ENCODE measurements at regions not wholly inside any gene's neighbourhood (a gene's known extent, or its start where the extent isn't known, plus 50 kb on each side); places are given as distances from the start of the nearest gene placed in this dataset.

- Histone ChIP-seq H3K4me1 (ENCODE audit: control insufficient read depth, insufficient read depth, low read length) (no peaks in the 10 kb centered on the region), H3K9ac (ENCODE audit: control insufficient read depth, insufficient read depth, low read length) (no peak overlapping the region), H3K4me2 (ENCODE audit: control insufficient read depth, insufficient read depth) (no peak overlapping the region), H4K20me1 (ENCODE audit: control insufficient read depth, insufficient read depth) (no peaks in the 10 kb centered on the region), H3K27ac (ENCODE audit: control insufficient read depth, insufficient read depth) (no peak overlapping the region), H3K9me3 (replicated peaks; ENCODE audit: control insufficient read depth, insufficient read depth, low read length) (no peaks in the 10 kb centered on the region), H2AFZ (ENCODE audit: control insufficient read depth, low read depth, low read length) (no peak overlapping the region), H3K79me2 (ENCODE audit: control insufficient read depth, insufficient read depth, low read length) (no peaks in the 10 kb centered on the region), H3K27me3 (replicated peaks in 1 of 2; ENCODE audit: control insufficient read depth in 2 of 2, insufficient read depth in 2 of 2, low read length in 1 of 2) (no peaks in the 10 kb centered on the region), H3K36me3 (ENCODE audit: control insufficient read depth in 2 of 2, insufficient read depth in 2 of 2, low read length in 1 of 2) (no peaks in the 10 kb centered on the region), H3K4me3 (no peak overlapping the region)
- ChIA-PET SMC1A (ENCODE audit: uncharacterized antibody, unreplicated experiment) (interaction anchor here (1.4 kb wide), 1 partner anchor 69 kb away, joined by 3 read pairs; no protein-coding TSS in a partner anchor), POLR2A (no interaction called here), CTCF (interaction anchor here (0.6 to 1.9 kb wide), 2 partner anchors 23 to 259 kb away, joined by 4 to 5 read pairs; no protein-coding TSS in a partner anchor), RAD21 (ENCODE audit: unreplicated experiment) (no interaction called here)
- WGBS (ENCODE audit: insufficient coverage, insufficient replicate concordance, low lambda C conversion rate, missing lambda C conversion rate), result 0% methylated on average over 2 of the region's 2 CpGs
- no TSS peak for BruUV-seq (replicated peaks)
- ATAC-seq (no peak), FAIRE-seq (no peak), DNase-seq (ENCODE audit: low read depth, low spot score) (no peak)
- intact Hi-C loops (cut with micrococcal nuclease; ENCODE audit: unreplicated experiment), result no loop called here
- TF ChIP-seq SMAD5 (IDR thresholded peaks at IDR 0.05; ENCODE audit: low read depth), result no peak
- TF ChIP-seq POU2F2 (IDR thresholded peaks at IDR 0.05; ENCODE audit: borderline replicate concordance, low read depth, low read length), result no peak
- no peak for TF ChIP-seq IKZF1 (conservative IDR thresholded peaks at IDR 0.05)
- no peak for TF ChIP-seq E2F4 (IDR thresholded peaks at IDR 0.05; ENCODE audit: low read depth, low read length)
- no peak for TF ChIP-seq FOXM1 (IDR thresholded peaks at IDR 0.05; ENCODE audit: low read depth, low read length)
- no peak for TF ChIP-seq RFX5 (IDR thresholded peaks at IDR 0.05; ENCODE audit: low read depth, low read length)
- no peak for TF ChIP-seq ASH2L (IDR thresholded peaks at IDR 0.05; ENCODE audit: borderline replicate concordance, low read depth)
- no peak for TF ChIP-seq EP300 (IDR thresholded peaks at IDR 0.05; ENCODE audit: borderline replicate concordance in 1 of 2, control insufficient read depth in 1 of 2, low read depth in 2 of 2, low read length in 2 of 2)
- TF ChIP-seq IKZF2 (IDR thresholded peaks at IDR 0.05), result no peak
- no peak for TF ChIP-seq RAD21 (IDR thresholded peaks at IDR 0.05; ENCODE audit: insufficient read depth, low read depth, low read length)
- in situ Hi-C loops (cut with MboI), result no loop called here
Measured at GRCh38 chr14:87874676-87875075, 118.3 kb downstream of the GALC start.
